ENCODE measurements at regions not wholly inside any gene's neighbourhood (a gene's known extent, or its start where the extent isn't known, plus 50 kb on each side); places are given as distances from the start of the nearest gene placed in this dataset.

DNA sequence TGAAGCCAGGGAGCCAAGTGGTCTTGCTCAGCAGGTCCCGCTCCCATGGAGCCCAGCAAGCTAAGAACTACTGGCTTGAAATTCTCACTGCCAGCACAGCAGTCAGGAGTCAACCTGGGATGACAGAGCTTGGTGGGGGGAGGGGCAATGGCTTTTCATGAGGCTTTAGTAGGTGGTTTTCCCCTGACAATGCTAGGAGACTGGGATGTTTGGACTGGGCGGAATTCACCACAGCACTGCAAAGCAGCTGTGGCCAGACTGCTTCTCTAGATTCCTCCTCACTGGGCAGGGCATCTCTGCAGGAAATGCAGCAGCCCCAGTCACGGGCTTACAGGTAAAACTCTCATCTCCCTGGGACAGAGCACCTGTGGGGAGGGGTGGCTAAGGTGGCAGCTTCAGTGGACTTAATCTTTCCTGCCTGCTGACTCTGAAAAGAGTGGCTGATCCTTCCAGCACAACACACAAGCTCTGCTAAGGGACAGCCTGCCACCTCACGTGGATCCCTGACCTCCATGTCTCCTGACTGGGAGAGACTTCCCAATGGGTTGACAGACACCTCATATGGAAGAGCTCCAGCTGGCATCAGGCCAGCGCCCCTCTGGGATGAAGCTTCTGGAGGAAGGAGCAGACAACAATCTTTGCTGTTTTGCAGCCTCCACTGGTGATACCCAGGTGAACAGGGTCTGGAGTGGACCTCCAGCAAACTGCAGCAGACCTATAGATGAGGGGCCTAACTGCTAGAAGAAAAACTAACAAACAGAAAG, 349.7 kb upstream of the ST6GAL2 start:
- DNase-seq, result no peak

DNA sequence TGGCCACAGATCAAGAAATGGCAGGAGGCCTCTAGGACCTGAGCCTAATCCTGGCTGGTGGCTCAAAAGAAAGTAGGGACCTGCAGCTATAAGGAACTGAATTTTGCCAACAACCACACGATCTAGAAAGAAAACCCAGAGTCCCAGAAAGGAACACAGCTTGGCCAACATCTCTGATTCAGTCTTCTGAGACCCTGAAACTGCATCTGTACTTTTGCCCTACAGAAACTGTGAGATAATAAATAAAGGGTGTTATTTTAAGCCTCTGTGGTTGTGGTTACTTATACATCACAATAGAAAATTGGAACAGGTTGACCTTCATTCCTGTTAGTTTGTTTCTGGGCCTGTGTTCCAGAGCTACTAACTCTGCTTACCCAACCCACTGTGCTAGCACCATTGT, 356.8 kb upstream of the ST6GAL2 start:
- DNase-seq, result no peak

DNA sequence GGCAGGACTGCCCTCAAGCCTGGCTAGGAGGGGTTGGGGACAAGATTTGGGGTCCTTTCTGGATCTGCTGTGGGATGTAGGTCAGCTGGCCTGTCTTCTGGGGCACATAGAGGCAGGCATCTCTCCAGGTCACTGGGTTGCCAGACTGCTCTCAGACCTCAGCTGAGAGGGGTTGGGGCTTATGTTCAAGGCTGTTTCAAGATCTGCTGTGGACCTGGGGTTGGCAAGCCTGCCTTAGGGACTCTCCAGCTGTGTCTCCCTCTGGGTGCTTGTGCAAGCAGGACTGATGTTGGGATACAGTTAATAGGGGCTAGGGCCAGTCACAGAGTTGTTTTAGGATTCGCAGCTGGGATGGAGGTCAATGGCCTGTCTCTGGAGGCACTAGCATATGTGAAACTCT, 363.0 kb upstream of the ST6GAL2 start:
- no peak for DNase-seq

- DNase-seq, result no peak
These were observed 369.8 kb upstream of the ST6GAL2 start for GRCh38 chr2:107255744-107256143.

- DNase-seq, result no peak
These were observed 372.8 kb upstream of the ST6GAL2 start for GRCh38 chr2:107258531-107259407.

GRCh38 chr2:107259408-107260195, 373.6 kb upstream of the ST6GAL2 start:
- DNase-seq, result no peak

DNA sequence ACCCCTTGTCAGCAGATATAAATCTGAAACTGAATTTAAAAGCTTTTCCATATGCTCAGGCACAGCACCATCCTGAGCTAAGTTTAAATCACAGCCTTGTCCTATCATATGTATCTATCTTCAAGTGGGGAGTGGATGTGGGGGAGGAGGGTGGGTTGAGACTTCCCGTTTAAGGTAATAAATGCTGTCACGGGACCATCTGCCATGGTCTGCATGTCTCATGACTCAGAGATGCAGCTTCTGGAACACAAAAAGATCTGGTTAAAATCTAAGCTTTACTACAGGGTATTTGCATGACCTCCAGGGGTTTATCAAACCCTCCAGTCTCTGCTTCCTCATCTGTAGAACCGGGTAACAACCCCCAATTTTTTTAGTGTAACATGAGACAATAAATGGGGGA, 377.7 kb upstream of the ST6GAL2 start:
- no peak for DNase-seq

DNA sequence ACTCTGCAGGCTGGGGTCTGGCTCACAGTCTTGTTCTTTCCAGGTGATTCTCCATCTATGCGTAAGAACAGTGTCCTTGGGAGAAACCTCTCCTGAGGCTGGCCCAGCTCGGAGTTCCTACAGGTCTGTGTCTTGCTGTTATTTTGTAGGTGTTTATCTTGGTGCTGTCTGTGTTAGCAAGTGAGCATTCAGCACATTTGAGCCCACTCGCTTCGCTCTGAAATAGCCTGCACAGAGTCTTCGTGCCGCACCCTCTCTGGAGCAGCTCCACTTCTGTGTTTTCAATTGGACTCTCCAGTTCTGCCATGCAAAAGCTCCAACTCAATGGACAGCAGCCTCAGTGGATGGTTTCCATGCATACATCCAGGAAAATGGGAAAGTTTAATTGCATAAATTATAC, 378.2 kb upstream of the ST6GAL2 start:
- no peak for DNase-seq

- no peak for DNase-seq
These were observed 380.6 kb upstream of the ST6GAL2 start for GRCh38 chr2:107266555-107266954.

DNA sequence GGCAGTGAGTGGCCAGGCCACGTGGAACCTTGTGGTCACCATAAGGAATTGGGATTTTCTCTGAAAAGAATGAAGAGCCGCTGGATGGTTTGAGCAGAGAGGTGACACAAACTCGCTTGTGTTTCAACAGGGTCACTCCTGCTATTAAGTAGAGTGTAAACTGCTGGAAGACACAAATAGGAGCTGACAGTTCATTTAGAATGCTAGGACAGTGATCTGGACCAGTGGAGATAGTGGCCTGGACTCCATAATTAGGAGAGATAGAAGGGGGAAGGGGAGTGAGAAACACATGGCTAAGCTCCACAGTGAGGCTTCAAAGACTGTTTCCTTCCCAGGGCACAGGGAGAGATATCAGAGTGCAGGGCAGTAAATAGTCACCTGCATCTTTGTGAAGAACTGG, 381.1 kb upstream of the ST6GAL2 start:
- no peak for DNase-seq

DNA sequence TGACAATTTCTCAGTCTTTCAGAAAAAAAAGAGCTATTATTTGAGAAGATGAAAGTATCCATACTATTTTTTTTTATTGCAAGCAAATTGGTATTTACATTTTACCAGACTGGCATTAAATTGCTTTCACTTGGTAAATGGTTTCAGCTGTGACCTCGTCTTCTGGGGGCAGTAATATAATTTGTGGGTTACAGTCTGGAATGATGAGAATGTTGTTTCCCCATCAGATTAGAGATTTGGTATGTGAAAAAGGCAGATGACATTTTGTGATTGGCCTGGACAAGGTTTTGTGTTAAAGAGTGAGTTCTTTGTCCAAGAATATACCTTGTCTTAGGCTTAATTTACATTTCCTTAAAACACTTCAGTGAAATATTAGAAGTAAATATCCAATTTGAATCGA, 390.1 kb upstream of the ST6GAL2 start:
- DNase-seq, result no peak

DNA sequence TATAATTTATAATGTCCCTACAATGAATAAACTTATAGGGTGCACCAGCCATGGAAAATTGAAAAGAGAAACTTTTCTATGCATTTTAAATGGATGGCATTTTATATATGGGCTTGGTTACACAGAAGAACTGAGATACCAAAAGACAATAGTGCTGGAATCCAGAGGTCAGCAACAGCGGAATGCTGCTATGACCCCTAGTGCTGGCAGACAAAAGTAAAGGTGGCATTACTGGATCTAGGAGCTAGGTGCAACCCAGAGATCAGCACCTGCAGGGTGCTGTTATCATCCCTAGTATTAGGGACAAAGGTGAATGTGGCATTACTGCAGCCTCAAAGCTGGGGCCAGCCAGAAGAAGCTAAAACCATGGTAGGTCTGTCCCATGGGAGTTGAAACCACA, 392.7 kb upstream of the ST6GAL2 start:
- no peak for DNase-seq

DNA sequence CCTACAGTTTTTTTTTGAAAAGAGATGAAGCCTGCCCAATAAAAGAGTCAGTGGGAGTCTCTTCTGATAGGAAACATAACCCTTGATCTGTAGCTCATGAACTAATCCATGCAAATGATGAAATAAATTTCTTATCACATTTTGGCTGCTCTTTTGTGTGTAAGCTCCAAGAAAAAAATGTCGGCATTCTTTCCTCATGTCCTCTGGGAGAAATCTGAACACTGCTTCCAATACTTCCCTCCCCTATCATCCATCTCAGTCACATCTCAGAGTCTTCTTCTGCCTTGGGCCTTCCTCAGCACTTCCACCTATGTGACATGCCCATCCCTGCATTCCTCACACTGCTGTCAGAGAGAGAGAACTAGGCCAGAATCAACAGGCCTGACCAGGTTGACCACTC, 395.7 kb upstream of the ST6GAL2 start:
- DNase-seq, result no peak

DNA sequence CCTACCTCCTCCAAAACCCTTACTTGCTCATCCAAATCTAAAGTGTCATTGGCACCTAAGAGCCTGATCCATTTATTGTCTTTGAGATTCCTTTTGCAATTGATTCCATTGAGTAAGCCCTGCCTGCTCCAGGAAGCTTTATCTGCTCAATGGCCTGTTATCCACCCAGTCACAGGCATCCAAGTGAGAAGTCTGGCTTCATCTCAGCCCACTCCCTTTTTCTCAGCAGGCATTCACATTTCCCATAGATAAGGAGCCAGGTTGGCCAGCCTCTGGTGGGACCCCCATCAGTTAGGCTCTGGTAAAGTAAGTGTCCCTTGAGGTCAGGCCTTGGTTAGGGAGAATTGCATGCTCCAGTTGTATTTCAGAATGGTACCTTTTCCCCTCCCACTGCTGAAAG, 396.2 kb upstream of the ST6GAL2 start:
- no peak for DNase-seq

DNA sequence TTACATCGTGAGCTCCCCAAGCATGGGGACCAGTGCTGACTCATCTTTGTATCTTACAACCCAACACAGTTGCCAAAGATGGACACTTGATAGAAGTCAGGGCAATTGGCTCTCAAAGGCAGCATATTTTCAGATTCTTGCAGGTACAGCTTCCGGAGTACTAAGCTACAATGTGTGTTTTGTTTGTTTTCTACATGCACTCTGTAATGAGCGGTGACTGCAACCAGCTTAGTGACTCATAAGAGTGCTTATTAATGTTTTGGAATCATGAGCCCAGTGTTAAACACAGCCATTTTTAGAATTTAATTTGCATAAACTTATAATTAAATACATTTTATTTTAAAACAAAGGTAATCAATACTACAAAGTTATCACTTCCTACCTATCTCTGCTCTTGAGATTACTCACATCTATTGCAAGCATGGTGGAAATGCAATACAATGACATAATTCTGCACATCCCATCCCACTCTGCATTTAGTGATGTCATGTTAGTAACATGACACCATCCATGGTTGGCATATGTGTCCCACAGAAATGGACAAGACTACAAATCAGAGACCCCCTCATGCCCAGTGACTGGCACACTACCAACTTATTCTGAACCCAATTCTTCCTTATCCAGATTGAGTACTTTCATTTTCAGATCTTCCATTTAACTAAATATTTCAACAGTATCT, 399.8 kb upstream of the ST6GAL2 start:
- DNase-seq, result no peak

GRCh38 chr2:107290041-107290440, 404.1 kb upstream of the ST6GAL2 start:
- DNase-seq, result no peak

GRCh38 chr2:107303964-107304363, 418.0 kb upstream of the ST6GAL2 start:
- DNase-seq, result peak in 1 of 4 experiments; percentile 2

- DNase-seq, result no peak
These were observed 420.0 kb upstream of the ST6GAL2 start for GRCh38 chr2:107305966-107306365.

DNA sequence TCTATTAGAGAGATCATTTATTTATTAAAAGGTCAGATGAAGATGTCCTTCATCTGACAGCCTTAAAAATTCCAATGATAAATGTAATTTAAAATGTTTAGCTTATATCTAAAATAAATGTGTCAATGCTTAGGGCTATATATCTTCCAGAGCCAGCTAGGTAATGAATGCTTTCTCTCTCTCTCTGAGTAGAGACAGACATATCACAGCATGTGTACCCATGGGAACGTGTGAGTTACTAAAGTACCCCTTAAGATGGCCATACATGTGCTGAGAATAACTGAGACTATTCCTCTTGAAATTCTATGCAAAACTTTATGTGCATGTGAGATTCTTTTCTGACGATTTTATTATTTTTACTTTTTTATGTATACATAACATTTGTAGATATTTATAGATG, 420.9 kb upstream of the ST6GAL2 start:
- no peak for DNase-seq

DNA sequence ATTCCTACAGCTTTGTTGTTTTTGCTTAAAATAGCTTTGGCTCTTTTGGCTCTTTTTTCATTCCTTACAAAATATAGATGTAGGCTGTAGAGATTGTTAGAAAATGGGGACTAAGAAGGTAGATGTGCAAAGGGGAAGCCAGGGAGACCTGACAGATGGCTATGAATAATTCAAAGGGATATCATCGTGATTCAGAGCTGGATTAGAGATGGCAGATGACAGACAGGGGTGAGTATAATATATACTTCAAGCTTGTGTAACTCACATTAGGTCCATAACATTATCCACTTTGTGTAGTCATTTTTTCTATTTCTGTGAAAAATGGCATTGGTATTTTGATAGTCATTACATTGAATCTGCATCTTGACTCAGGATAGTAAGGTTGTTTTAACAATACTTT, 422.9 kb upstream of the ST6GAL2 start:
- no peak for DNase-seq

DNA sequence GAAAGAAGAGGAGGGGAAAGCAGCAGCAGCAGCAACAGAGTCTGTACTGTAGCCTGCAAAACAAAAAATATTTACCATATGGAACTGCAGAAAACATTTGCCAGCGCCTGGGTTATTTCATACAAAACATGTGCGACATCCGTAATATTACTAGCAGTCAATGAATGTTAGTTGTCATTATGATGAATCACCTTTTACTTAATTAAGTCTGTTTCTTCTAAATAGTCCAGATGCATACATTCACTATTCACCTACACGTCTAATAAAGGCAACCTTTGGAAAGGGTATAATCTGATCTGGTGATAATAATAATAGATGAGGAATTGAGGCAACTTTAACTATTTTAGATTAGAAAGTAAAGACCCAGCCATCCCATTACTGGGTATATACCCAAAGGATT, 426.3 kb upstream of the ST6GAL2 start:
- DNase-seq, result no peak

DNA sequence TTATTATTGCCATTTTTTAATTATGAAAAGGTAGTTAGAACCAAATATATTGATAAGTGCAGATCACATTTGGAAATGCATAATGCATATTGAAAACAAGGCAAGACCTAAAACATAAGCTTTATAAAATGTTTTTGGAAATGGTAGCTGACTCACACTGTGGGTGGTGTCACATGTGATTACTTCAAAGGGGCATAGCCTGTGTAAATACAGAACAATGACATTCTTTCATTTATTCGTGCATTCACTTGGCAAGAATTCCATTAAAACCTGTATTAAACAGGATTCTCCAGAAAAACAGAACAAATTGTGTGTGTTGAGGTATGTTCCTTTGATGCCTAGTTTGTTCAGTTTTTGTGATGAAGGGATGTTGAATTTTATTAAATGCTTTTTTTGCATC, 427.3 kb upstream of the ST6GAL2 start:
- no peak for DNase-seq

DNA sequence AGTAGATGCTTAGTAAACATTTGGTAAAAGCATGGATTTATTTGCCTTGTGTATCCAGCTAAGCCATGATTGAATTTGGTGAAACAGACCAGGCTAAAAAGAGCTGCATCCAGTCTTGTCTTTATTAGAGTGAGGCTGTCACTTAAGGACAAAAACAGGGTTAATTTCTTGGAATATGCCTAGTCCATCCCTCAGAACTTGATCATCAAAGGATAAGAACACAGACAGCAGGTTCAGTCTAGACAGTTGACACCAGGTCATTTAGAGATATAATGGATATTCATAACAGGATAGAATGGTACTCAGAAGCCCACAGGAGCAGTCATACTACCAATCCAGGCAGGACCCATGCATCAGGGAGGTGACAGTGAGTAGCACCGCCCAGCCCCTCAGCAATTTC, 434.9 kb upstream of the ST6GAL2 start:
- DNase-seq, result no peak

All from suppressor macrophage (primary cell).